ENCODE measurements at regions not wholly inside any gene's neighbourhood (a gene's known extent, or its start where the extent isn't known, plus 50 kb on each side); places are given as distances from the start of the nearest gene placed in this dataset. TPM values are rescaled to one million over a fixed set of nuclear protein-coding genes. Genes with fewer than 3 reads are reported as not detected.

DNA sequence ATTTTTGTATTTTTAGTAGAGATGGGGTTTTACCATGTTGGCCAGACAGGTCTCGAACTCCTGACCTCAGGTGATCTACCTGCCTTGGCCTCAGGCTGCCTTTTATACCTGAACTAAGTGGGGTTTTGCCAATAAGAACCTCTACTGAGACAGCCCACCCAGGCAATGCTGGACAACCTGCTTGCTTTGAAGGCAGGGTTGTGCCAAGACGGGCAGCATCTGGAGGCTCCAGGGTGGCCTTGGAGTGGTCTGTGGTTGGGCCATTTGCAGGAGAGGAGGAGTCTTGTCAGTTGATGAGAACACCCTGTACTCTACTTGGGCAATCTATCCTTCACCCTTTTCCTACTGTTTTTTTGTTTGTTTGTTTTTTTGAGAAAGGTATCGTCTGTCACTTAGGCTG is 75.3 kb upstream of the ZNF735 start:
- H3K4me3 ChIP-seq: no peak overlapping the region
- DNase-seq (ENCODE audit: low spot score): no peak
- Mint-ChIP-seq H3K36me3 (no peaks in the 10 kb centered on the region), H3K9me3 (peaks cover 68% of the 10 kb centered on the region), H3K4me1 (no peaks in the 10 kb centered on the region), H3K27ac (no peak overlapping the region), H3K4me3 (no peak overlapping the region), H3K27me3 (ENCODE audit: insufficient read depth, low read depth) (peaks cover 3% of the 10 kb centered on the region)
- H4K20me1 ChIP-seq (ENCODE audit: low read depth): no peaks in the 10 kb centered on the region
- no peaks in the 10 kb centered on the region for H3K79me2 ChIP-seq (ENCODE audit: low read depth)
- no peak overlapping the region for H3K27ac ChIP-seq
- H3K27me3 ChIP-seq: no peaks in the 10 kb centered on the region
- no peaks in the 10 kb centered on the region for H3K36me3 ChIP-seq
- H3K9ac ChIP-seq: no peak overlapping the region
- TF ChIP-seq EZH2 (IDR thresholded peaks at IDR 0.05) (no peak), EZH2phosphoT487 (IDR thresholded peaks at IDR 0.05) (no peak)
- TF ChIP-seq, protein P1, sequence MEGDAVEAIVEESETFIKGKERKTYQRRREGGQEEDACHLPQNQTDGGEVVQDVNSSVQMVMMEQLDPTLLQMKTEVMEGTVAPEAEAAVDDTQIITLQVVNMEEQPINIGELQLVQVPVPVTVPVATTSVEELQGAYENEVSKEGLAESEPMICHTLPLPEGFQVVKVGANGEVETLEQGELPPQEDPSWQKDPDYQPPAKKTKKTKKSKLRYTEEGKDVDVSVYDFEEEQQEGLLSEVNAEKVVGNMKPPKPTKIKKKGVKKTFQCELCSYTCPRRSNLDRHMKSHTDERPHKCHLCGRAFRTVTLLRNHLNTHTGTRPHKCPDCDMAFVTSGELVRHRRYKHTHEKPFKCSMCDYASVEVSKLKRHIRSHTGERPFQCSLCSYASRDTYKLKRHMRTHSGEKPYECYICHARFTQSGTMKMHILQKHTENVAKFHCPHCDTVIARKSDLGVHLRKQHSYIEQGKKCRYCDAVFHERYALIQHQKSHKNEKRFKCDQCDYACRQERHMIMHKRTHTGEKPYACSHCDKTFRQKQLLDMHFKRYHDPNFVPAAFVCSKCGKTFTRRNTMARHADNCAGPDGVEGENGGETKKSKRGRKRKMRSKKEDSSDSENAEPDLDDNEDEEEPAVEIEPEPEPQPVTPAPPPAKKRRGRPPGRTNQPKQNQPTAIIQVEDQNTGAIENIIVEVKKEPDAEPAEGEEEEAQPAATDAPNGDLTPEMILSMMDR (IDR thresholded peaks at IDR 0.05): no peak
- H3K9me3 ChIP-seq (ENCODE audit: low read depth): peaks cover 24% of the 10 kb centered on the region
- no peaks in the 10 kb centered on the region for H3F3A ChIP-seq (ENCODE audit: low read depth)
- H3K4me2 ChIP-seq: no peak overlapping the region
- H3K4me1 ChIP-seq: no peaks in the 10 kb centered on the region
- H2AFZ ChIP-seq (replicated peaks): no peak overlapping the region

Small RNA genes in the stretch of these regions (small RNA-seq; reads per million reads assigned to genes)
- not detected for gene MTND4LP2

Measured in neural progenitor cell (in vitro differentiated cells).